PC-9 (cell line): ENCODE measurements at regions not wholly inside any gene's neighbourhood (a gene's known extent, or its start where the extent isn't known, plus 50 kb on each side); places are given as distances from the start of the nearest gene placed in this dataset.

ENCODE experiments used
- BruUV-seq: library from RNA; stranded (reverse); fragments of 400-500 nt; replicated peaks from 2 replicates; lab custom pipeline; 2021; lab: Mats Ljungman, UMichigan
- CTCF ChIA-PET: fragments of 300-600 bp; sonication (Branson Sonifier 250); formaldehyde crosslinking; loops from one replicate; lab custom pipeline; 2022; ENCODE audit warnings: antibody characterized with exemption; lab: Charles Lee
- POLR2A ChIA-PET: fragments of 300-600 bp; sonication (Branson Sonifier 250); formaldehyde crosslinking; loops from one replicate; lab custom pipeline; 2022; ENCODE audit warnings: antibody characterized with exemption; ENCODE audit not compliant: unreplicated experiment; lab: Charles Lee
- DNase-seq, 2 experiments: peaks; one replicate each; pipeline versions ENCODE4 v3.0.0 to v3.0.0-alpha.2; 2015 to 2022; ENCODE audit warnings: mixed read lengths in 1 of 2
- H2AFZ ChIP-seq: fragments of 200-600 bp; sonication (generic); 2 replicates; pipeline ENCODE4 v1.8.1; 2017; ENCODE audit warnings: antibody characterized with exemption
- H3F3A ChIP-seq: fragments of 200-600 bp; sonication (generic); 2 replicates; pipeline ENCODE4 v1.8.1; 2017; ENCODE audit warnings: antibody characterized with exemption, mild to moderate bottlenecking, low read depth; ENCODE audit not compliant: insufficient read depth
- H3K27ac ChIP-seq: fragments of 200-600 bp; sonication (generic); 2 replicates; pipeline ENCODE4 v1.6.1; 2016; ENCODE audit warnings: mixed run types
- H3K27me3 ChIP-seq: fragments of 200-600 bp; sonication (generic); 2 replicates; pipeline ENCODE4 v1.6.1; 2016; ENCODE audit warnings: low read depth, mixed run types; ENCODE audit not compliant: insufficient read depth
- H3K36me3 ChIP-seq: fragments of 200-600 bp; sonication (generic); 2 replicates; pipeline ENCODE4 v1.6.1; 2016; ENCODE audit warnings: low read depth, mixed run types
- H3K4me1 ChIP-seq: fragments of 200-600 bp; sonication (generic); replicated peaks from 2 replicates; pipeline ENCODE4 v1.6.1; 2016; ENCODE audit warnings: mixed run types; ENCODE audit not compliant: insufficient read depth
- H3K4me2 ChIP-seq: fragments of 200-600 bp; sonication (generic); 2 replicates; pipeline ENCODE4 v1.6.1; 2017; ENCODE audit warnings: mixed run types
- H3K4me3 ChIP-seq: fragments of 200-600 bp; sonication (generic); 2 replicates; pipeline ENCODE4 v1.6.1; 2016; ENCODE audit warnings: mixed run types
- H3K79me2 ChIP-seq: fragments of 200-600 bp; sonication (generic); 2 replicates; pipeline ENCODE4 v1.6.1; 2017; ENCODE audit warnings: low read depth, mixed run types
- H3K9me2 ChIP-seq: fragments of 200-600 bp; sonication (generic); 2 replicates; pipeline ENCODE4 v1.8.1; 2017; ENCODE audit warnings: mild to moderate bottlenecking; ENCODE audit not compliant: insufficient read depth
- H3K9me3 ChIP-seq: fragments of 200-600 bp; sonication (generic); 2 replicates; pipeline ENCODE4 v1.8.1; 2016; ENCODE audit warnings: low read depth; ENCODE audit not compliant: insufficient read depth
- H4K20me1 ChIP-seq: fragments of 200-600 bp; sonication (generic); 2 replicates; pipeline ENCODE4 v1.8.1; 2017; ENCODE audit not compliant: insufficient read depth
- CTCF ChIP-seq: fragments of 200-600 bp; sonication (generic); conservative IDR thresholded peaks from 2 replicates; pipeline ENCODE4 v1.6.1; 2017; ENCODE audit warnings: mixed run types, antibody characterized with exemption, mild to moderate bottlenecking, moderate library complexity
- EZH2 ChIP-seq: fragments of 200-600 bp; sonication (generic); IDR thresholded peaks from 2 replicates; pipeline ENCODE4 v1.8.0; 2017; ENCODE audit warnings: antibody characterized with exemption, low read depth
- intact Hi-C: fragments of 100-400 bp; cut with micrococcal nuclease; formaldehyde crosslinking; loops from one replicate; pipeline ENCODE4 v1.10.0; 2022; ENCODE audit not compliant: unreplicated experiment

GRCh38 chr9:78865737-78866136 lies 568.8 kb downstream of the PSAT1 start:
- no peaks in the 10 kb centered on the region for H4K20me1 ChIP-seq
- no peak for DNase-seq
- no peak overlapping the region for H3K4me3 ChIP-seq
- ChIA-PET CTCF (no interaction called here), POLR2A (no interaction called here)
- no peaks in the 10 kb centered on the region for H3K4me1 ChIP-seq
- H3K36me3 ChIP-seq = no peaks in the 10 kb centered on the region
- no TSS peak for BruUV-seq
- no peaks in the 10 kb centered on the region for H3F3A ChIP-seq
- no peaks in the 10 kb centered on the region for H3K79me2 ChIP-seq
- H3K9me3 ChIP-seq = no peaks in the 10 kb centered on the region
- TF ChIP-seq CTCF (no peak), EZH2 (no peak)
- no peaks in the 10 kb centered on the region for H3K9me2 ChIP-seq
- H3K27me3 ChIP-seq = no peaks in the 10 kb centered on the region
- H2AFZ ChIP-seq = no peak overlapping the region
- intact Hi-C loops = loop anchor here (2.0 to 10.0 kb wide), 5 partner anchors 67 to 267 kb away; no protein-coding TSS in a partner anchor
- H3K27ac ChIP-seq = no peak overlapping the region
- no peak overlapping the region for H3K4me2 ChIP-seq

GRCh38 chr9:78866207-78867132 lies 569.5 kb downstream of the PSAT1 start:
- no peak overlapping the region for H3K4me3 ChIP-seq
- POLR2A ChIA-PET = interaction anchor here (0.6 kb wide), 2 partner anchors 9 to 1149 kb away, joined by 3 read pairs; no protein-coding TSS in a partner anchor

GRCh38 chr9:78871086-78871451 lies 574.1 kb downstream of the PSAT1 start:
- Histone ChIP-seq H2AFZ (no peak overlapping the region), H4K20me1 (no peaks in the 10 kb centered on the region), H3K4me1 (no peaks in the 10 kb centered on the region), H3K9me3 (no peaks in the 10 kb centered on the region), H3K4me3 (no peak overlapping the region), H3K27me3 (no peaks in the 10 kb centered on the region), H3F3A (no peaks in the 10 kb centered on the region), H3K79me2 (no peaks in the 10 kb centered on the region), H3K36me3 (no peaks in the 10 kb centered on the region), H3K9me2 (no peaks in the 10 kb centered on the region), H3K27ac (no peak overlapping the region), H3K4me2 (no peak overlapping the region)
- ChIA-PET CTCF (no interaction called here), POLR2A (interaction anchor here (0.6 to 0.8 kb wide), 4 partner anchors 17 to 408 kb away, joined by 5 to 26 read pairs (median 8); no protein-coding TSS in a partner anchor)
- intact Hi-C loops = no loop called here
- DNase-seq = no peak
- TF ChIP-seq CTCF (no peak), EZH2 (no peak)
- BruUV-seq = TSS peak; percentile 92

More at GRCh38 chr9:78866207-78867132, 569.5 kb downstream of the PSAT1 start:
- CTCF ChIA-PET = interaction anchor here (0.7 kb wide), 1 partner anchor 19 kb away, joined by 3 read pairs; no protein-coding TSS in a partner anchor
- no peak overlapping the region for H3K4me2 ChIP-seq
- BruUV-seq = no TSS peak
- no peaks in the 10 kb centered on the region for H3K36me3 ChIP-seq
- no peaks in the 10 kb centered on the region for H3F3A ChIP-seq
- no peaks in the 10 kb centered on the region for H3K27me3 ChIP-seq
- H3K79me2 ChIP-seq = no peaks in the 10 kb centered on the region
- no peaks in the 10 kb centered on the region for H4K20me1 ChIP-seq
- H2AFZ ChIP-seq = no peak overlapping the region
- TF ChIP-seq EZH2 (no peak), CTCF (no peak)
- no peak overlapping the region for H3K27ac ChIP-seq
- intact Hi-C loops = loop anchor here (2.0 to 10.0 kb wide), 5 partner anchors 66 to 266 kb away; no protein-coding TSS in a partner anchor
- H3K9me3 ChIP-seq = no peaks in the 10 kb centered on the region
- H3K9me2 ChIP-seq = no peaks in the 10 kb centered on the region
- DNase-seq = peak; percentile 44 to 63
- H3K4me1 ChIP-seq = no peaks in the 10 kb centered on the region
